Mesenchymal stem cell (in vitro differentiated cells and primary cell): ENCODE measurements at regions not wholly inside any gene's neighbourhood (a gene's known extent, or its start where the extent isn't known, plus 50 kb on each side); places are given as distances from the start of the nearest gene placed in this dataset.

ENCODE experiments used
- DNase-seq: peaks from one replicate; pipeline ENCODE4 v3.0.0-alpha.2; 2013
- H2AFZ ChIP-seq: one replicate; pipeline ENCODE4 v1.6.1; 2013; ENCODE audit warnings: low read depth, mild to moderate bottlenecking, control low read depth, inconsistent platforms, low read length, moderate library complexity
- H2AK5ac ChIP-seq: 2 replicates; pipeline ENCODE4 v1.6.1; 2013; ENCODE audit warnings: low read length, moderate library complexity, mild to moderate bottlenecking, inconsistent platforms; ENCODE audit not compliant: severe bottlenecking
- H2BK120ac ChIP-seq: one replicate; pipeline ENCODE4 v1.6.1; 2013; ENCODE audit warnings: low read depth, mild to moderate bottlenecking, inconsistent platforms, low read length, moderate library complexity
- H2BK12ac ChIP-seq, 2 experiments: one replicate each; pipeline ENCODE4 v1.6.1; 2013; ENCODE audit warnings: inconsistent platforms in 2 of 2, low read length in 2 of 2, mild to moderate bottlenecking in 2 of 2, moderate library complexity in 2 of 2, control low read depth in 1 of 2
- H2BK15ac ChIP-seq: one replicate; pipeline ENCODE4 v1.6.1; 2013; ENCODE audit warnings: mild to moderate bottlenecking, low read depth, inconsistent platforms; ENCODE audit not compliant: poor library complexity, severe bottlenecking
- H2BK5ac ChIP-seq: 2 replicates; pipeline ENCODE4 v1.6.1; 2013; ENCODE audit warnings: low read depth, mild to moderate bottlenecking, low read length, control low read depth, inconsistent platforms; ENCODE audit not compliant: poor library complexity, severe bottlenecking
- H3K14ac ChIP-seq, 2 experiments: one replicate each; pipeline ENCODE4 v1.6.1; 2013; ENCODE audit warnings: inconsistent platforms in 2 of 2, low read length in 2 of 2, control low read depth in 1 of 2, mild to moderate bottlenecking in 1 of 2, moderate library complexity in 1 of 2
- H3K18ac ChIP-seq, 2 experiments: one replicate each; pipeline ENCODE4 v1.6.1; 2013; ENCODE audit warnings: inconsistent platforms in 2 of 2, low read length in 2 of 2, control low read depth in 1 of 2, low read depth in 1 of 2, mild to moderate bottlenecking in 1 of 2
- H3K23ac ChIP-seq, 2 experiments: one replicate each; pipeline ENCODE4 v1.6.1; 2013; ENCODE audit warnings: inconsistent platforms in 2 of 2, low read length in 2 of 2, mild to moderate bottlenecking in 2 of 2, moderate library complexity in 2 of 2, control low read depth in 1 of 2
- H3K27ac ChIP-seq: 2 replicates; pipeline ENCODE4 v1.5.1; 2013; ENCODE audit warnings: mild to moderate bottlenecking, moderate library complexity, low read length, control low read depth, inconsistent platforms; ENCODE audit not compliant: poor library complexity, severe bottlenecking
- H3K27me3 ChIP-seq, 2 experiments: 2 replicates each; pipeline versions ENCODE4 v1.6.1 to v1.7.0; 2013; ENCODE audit warnings: low read length in 2 of 2, mild to moderate bottlenecking in 2 of 2, moderate library complexity in 2 of 2, control low read depth in 1 of 2, inconsistent platforms in 1 of 2; ENCODE audit not compliant: control insufficient read depth in 1 of 2, insufficient read depth in 1 of 2
- H3K36me3 ChIP-seq, 2 experiments: 2 replicates each; pipeline versions ENCODE4 v1.6.1 to v1.7.0; 2013; ENCODE audit warnings: low read length in 2 of 2, control low read depth in 1 of 2, inconsistent platforms in 1 of 2, low read depth in 1 of 2, mild to moderate bottlenecking in 1 of 2; ENCODE audit not compliant: insufficient read depth in 2 of 2, control insufficient read depth in 1 of 2
- H3K4ac ChIP-seq, 2 experiments: one replicate each; pipeline ENCODE4 v1.6.1; 2013; ENCODE audit warnings: inconsistent platforms in 2 of 2, low read length in 2 of 2, mild to moderate bottlenecking in 2 of 2, moderate library complexity in 2 of 2, control low read depth in 1 of 2, low read depth in 1 of 2
- H3K4me1 ChIP-seq: 2 replicates; pipeline ENCODE4 v1.6.1; 2013; ENCODE audit warnings: low read depth, low read length, control low read depth; ENCODE audit not compliant: control insufficient read depth, insufficient read depth
- H3K4me2 ChIP-seq: 2 replicates; pipeline ENCODE4 v1.6.1; 2013; ENCODE audit warnings: low read length, mild to moderate bottlenecking, inconsistent platforms; ENCODE audit not compliant: poor library complexity, severe bottlenecking
- H3K4me3 ChIP-seq, 2 experiments: 2 replicates each; pipeline versions ENCODE4 v1.5.1 to v1.7.0; 2013; ENCODE audit warnings: low read length in 2 of 2, mild to moderate bottlenecking in 2 of 2, control low read depth in 1 of 2, low read depth in 1 of 2; ENCODE audit not compliant: insufficient read depth in 1 of 2
- H3K79me1 ChIP-seq: replicated peaks from 2 replicates; pipeline ENCODE4 v1.6.1; 2013; ENCODE audit warnings: mild to moderate bottlenecking, control low read depth, low read length, inconsistent platforms; ENCODE audit not compliant: poor library complexity, severe bottlenecking
- H3K9ac ChIP-seq: 2 replicates; pipeline ENCODE4 v1.7.0; 2013; ENCODE audit warnings: mild to moderate bottlenecking, low read length, moderate library complexity
- H3K9me3 ChIP-seq: 2 replicates; pipeline ENCODE4 v1.7.0; 2013; ENCODE audit warnings: mild to moderate bottlenecking, low read length; ENCODE audit not compliant: control insufficient read depth
- H4K8ac ChIP-seq: one replicate; pipeline ENCODE4 v1.6.1; 2013; ENCODE audit warnings: inconsistent platforms, mild to moderate bottlenecking, low read length, moderate library complexity
- H4K91ac ChIP-seq: one replicate; pipeline ENCODE4 v1.6.1; 2013; ENCODE audit warnings: mild to moderate bottlenecking, low read length, inconsistent platforms
- WGBS: methylation state at CpG from one replicate; pipeline ENCODE4 v1.1.7; 2013; ENCODE audit warnings: mixed read lengths; 5-methylcytosine and 5-hydroxymethylcytosine counted together

DNA sequence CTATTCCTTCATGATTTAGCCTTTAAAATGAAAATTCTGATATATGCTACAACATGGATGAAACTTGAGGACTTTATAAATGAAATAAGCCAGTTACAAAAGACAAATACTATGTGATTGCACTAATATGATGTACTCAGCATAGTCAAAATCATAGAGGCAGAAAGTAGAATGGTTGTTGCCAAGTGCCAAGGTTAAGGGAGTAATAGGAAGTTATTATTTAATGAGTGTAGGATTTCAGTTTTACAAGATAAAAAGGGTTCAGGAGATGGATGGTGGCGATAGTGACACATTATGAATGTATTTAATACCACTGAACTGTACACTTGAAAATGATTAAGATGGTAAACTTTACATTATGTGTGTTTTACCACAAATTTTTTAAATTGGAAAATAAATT is 73.1 kb upstream of the FMN2 start:
- H2BK15ac ChIP-seq, result no peak overlapping the region
- H3K4ac ChIP-seq, result no peak overlapping the region
- H2AFZ ChIP-seq, result no peak overlapping the region
- H4K8ac ChIP-seq, result no peak overlapping the region
- peaks cover 19% of the 10 kb centered on the region for H3K9me3 ChIP-seq
- no peaks in the 10 kb centered on the region for H3K79me1 ChIP-seq
- no peak overlapping the region for H3K14ac ChIP-seq
- H3K9ac ChIP-seq, result no peak overlapping the region
- H3K23ac ChIP-seq, result no peak overlapping the region
- H3K4me3 ChIP-seq, result no peak overlapping the region
- WGBS, result no CpG with 5 or more reads among the region's 1 CpG
- H2BK5ac ChIP-seq, result no peak overlapping the region
- H3K27me3 ChIP-seq, result peaks cover 0 to 4% of the 10 kb centered on the region in 2 experiments
- no peak overlapping the region for H2BK12ac ChIP-seq
- no peak overlapping the region for H4K91ac ChIP-seq
- no peak for DNase-seq
- H3K4me2 ChIP-seq, result no peak overlapping the region
- no peak overlapping the region for H3K27ac ChIP-seq
- H3K36me3 ChIP-seq, result no peaks in the 10 kb centered on the region
- H2BK120ac ChIP-seq, result no peak overlapping the region
- no peak overlapping the region for H3K18ac ChIP-seq
- H2AK5ac ChIP-seq, result no peak overlapping the region
- no peaks in the 10 kb centered on the region for H3K4me1 ChIP-seq

DNA sequence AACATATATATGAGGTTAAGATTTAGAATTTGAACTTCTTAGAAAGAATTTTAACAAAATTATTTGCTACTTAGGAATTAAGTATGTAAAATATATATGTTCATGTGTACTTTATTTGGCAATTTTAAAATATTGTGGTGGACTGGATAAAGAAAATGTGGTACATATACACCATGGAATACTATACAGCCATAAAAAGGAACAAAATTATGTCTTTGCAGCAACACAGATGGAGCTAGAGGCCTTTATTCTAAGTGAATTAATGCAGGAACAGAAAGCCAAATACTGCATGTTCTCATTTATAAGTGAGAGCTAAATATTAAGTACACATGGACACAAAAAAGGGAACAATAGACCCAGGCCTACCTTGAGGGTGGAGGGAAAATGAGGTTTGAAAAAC is 72.2 kb upstream of the FMN2 start:
- DNase-seq, result no peak
- Histone ChIP-seq H2AFZ (no peak overlapping the region), H3K18ac (no peak overlapping the region), H3K36me3 (no peaks in the 10 kb centered on the region), H2BK120ac (no peak overlapping the region), H2BK12ac (no peak overlapping the region), H3K27ac (no peak overlapping the region), H3K9me3 (peaks cover 19% of the 10 kb centered on the region), H3K14ac (no peak overlapping the region), H3K9ac (no peak overlapping the region), H2BK5ac (no peak overlapping the region), H4K8ac (no peak overlapping the region), H3K4me2 (no peak overlapping the region), H4K91ac (no peak overlapping the region), H3K4ac (no peak overlapping the region), H2AK5ac (no peak overlapping the region), H3K4me1 (no peaks in the 10 kb centered on the region), H3K23ac (no peak overlapping the region), H3K79me1 (no peaks in the 10 kb centered on the region), H3K4me3 (no peak overlapping the region), H2BK15ac (no peak overlapping the region), H3K27me3 (no peaks in the 10 kb centered on the region)

DNA sequence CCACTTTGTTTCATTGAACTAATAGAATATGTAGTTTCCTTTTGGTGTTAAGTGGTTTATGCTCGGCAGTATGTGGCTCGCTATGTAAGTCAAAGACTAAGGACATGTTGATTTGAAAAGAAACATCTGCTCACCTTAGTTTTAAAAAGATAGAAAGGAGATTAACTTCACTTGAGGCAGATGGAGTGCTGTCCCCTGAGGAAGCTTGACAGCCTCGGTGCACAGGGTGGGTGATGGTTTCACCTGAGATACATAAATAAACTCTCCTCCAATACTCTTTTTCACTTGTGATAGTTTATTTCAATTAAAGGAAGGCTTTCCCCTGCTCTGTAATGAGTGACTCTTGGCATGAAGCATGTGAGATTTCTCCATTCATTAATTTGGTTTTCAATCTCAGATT is 70.8 kb upstream of the FMN2 start:
- H3K4me1 ChIP-seq, result no peaks in the 10 kb centered on the region
- no peak overlapping the region for H3K9ac ChIP-seq
- H3K36me3 ChIP-seq, result no peaks in the 10 kb centered on the region
- H2BK5ac ChIP-seq, result no peak overlapping the region
- H3K4me3 ChIP-seq, result no peak overlapping the region
- H4K8ac ChIP-seq, result no peak overlapping the region
- no peak overlapping the region for H2BK15ac ChIP-seq
- no peak overlapping the region for H3K4me2 ChIP-seq
- no peak overlapping the region for H3K14ac ChIP-seq
- H3K23ac ChIP-seq, result no peak overlapping the region
- no peak overlapping the region for H3K4ac ChIP-seq
- H2BK12ac ChIP-seq, result no peak overlapping the region
- H2AFZ ChIP-seq, result no peak overlapping the region
- no peaks in the 10 kb centered on the region for H3K79me1 ChIP-seq
- H3K9me3 ChIP-seq, result peaks cover 19% of the 10 kb centered on the region
- no peak overlapping the region for H3K18ac ChIP-seq
- H4K91ac ChIP-seq, result no peak overlapping the region
- H3K27me3 ChIP-seq, result no peaks in the 10 kb centered on the region
- H3K27ac ChIP-seq, result no peak overlapping the region
- H2BK120ac ChIP-seq, result no peak overlapping the region
- WGBS, result 100% methylated on average over 3 of the region's 3 CpGs
- DNase-seq, result no peak
- H2AK5ac ChIP-seq, result no peak overlapping the region

DNA sequence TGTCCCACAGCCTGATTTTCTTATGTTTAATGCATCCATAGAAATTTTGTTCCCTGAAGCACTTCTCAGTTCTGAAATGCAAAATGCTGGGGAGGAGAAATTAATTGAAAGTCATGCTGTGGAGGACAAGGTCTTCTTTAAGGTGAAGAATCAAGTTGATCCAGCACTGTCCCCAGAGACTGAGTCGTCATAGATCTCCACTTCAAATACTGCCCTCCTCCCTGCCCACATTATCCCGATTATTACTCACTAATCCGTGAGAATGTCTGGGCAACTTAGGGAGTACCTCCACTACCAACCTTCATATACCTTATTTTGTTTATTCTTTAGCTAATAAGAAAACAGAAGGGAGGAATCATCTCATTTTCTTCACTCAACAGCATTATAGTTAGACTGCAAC is 70.0 kb upstream of the FMN2 start:
- Histone ChIP-seq H3K4ac (no peak overlapping the region), H2AK5ac (no peak overlapping the region), H3K9ac (no peak overlapping the region), H3K79me1 (no peaks in the 10 kb centered on the region), H2AFZ (no peak overlapping the region), H3K27ac (no peak overlapping the region), H3K4me2 (no peak overlapping the region), H2BK120ac (no peak overlapping the region), H4K8ac (no peak overlapping the region), H3K27me3 (no peaks in the 10 kb centered on the region), H4K91ac (no peak overlapping the region), H3K14ac (no peak overlapping the region), H2BK5ac (no peak overlapping the region), H3K9me3 (peaks cover 19% of the 10 kb centered on the region), H2BK15ac (no peak overlapping the region), H3K36me3 (no peaks in the 10 kb centered on the region), H2BK12ac (no peak overlapping the region), H3K4me1 (no peaks in the 10 kb centered on the region), H3K4me3 (no peak overlapping the region), H3K18ac (no peak overlapping the region), H3K23ac (no peak overlapping the region)
- 67% methylated on average over 3 of the region's 3 CpGs for WGBS
- DNase-seq, result no peak
